HepG2 (cell line): ENCODE measurements at regions not wholly inside any gene's neighbourhood (a gene's known extent, or its start where the extent isn't known, plus 50 kb on each side); places are given as distances from the start of the nearest gene placed in this dataset.

Experiments used
- ATAC-seq: fragments of 200-7000 bp; cut with Tn5 transposase; 3 replicates; pipeline ENCODE4 v1.9.1; 2020; ENCODE audit warnings: mild to moderate bottlenecking, moderate library complexity
- BruUV-seq: library from RNA; stranded (reverse); fragments of 400-500 nt; replicated peaks from 2 replicates; lab custom pipeline; 2021; lab: Mats Ljungman, UMichigan
- CTCF ChIA-PET: fragments of 300-600 bp; formaldehyde crosslinking; extraction: SDS; loops from one replicate; lab custom pipeline; 2021; ENCODE audit warnings: low total read pairs, inconsistent platforms, low intra/inter-chr PET ratio; lab: Yijun Ruan, JAX
- POLR2A ChIA-PET: fragments of 350-600 bp; sonication (Branson Sonifier 250); formaldehyde crosslinking; loops from one replicate; lab custom pipeline; 2020; ENCODE audit warnings: antibody characterized with exemption, inconsistent platforms; lab: Yijun Ruan, JAX
- DNase-seq: peaks from one replicate; pipeline ENCODE4 v3.0.0-alpha.2; 2015; ENCODE audit warnings: low spot score
- FAIRE-seq: peaks from 3 replicates; lab custom pipeline; 2011; peaks lifted over from hg19 to GRCh38; lab: Jason Lieb, UNC
- H2AFZ ChIP-seq: one replicate; pipeline ENCODE4 v1.6.1; 2011; ENCODE audit warnings: low read length, inconsistent platforms
- H3K27ac ChIP-seq: fragments of 300-600 bp; 3 replicates; pipeline ENCODE4 v1.8.0; 2011; ENCODE audit warnings: mixed run types, mild to moderate bottlenecking, mixed read lengths, low read length, inconsistent platforms; ENCODE audit not compliant: insufficient read depth; ENCODE audit errors: extremely low read length
- H3K27me3 ChIP-seq, 2 experiments: fragments of 200-600 bp in 1 of 2; 2 replicates in 1 of 2; 3 replicates in 1 of 2; pipeline versions ENCODE4 v1.6.0 to v1.8.0; 2011; ENCODE audit warnings: low read length in 2 of 2, mild to moderate bottlenecking in 2 of 2, moderate library complexity in 2 of 2, inconsistent platforms in 1 of 2; ENCODE audit not compliant: insufficient read depth in 2 of 2, control insufficient read depth in 1 of 2
- H3K36me3 ChIP-seq, 2 experiments: fragments of 200-600 bp in 1 of 2; replicated peaks in 1 of 2; 2 replicates in 1 of 2; 3 replicates in 1 of 2; pipeline versions ENCODE4 v1.5.1 to v1.8.0; 2011; ENCODE audit warnings: low read length in 2 of 2, inconsistent platforms in 1 of 2; ENCODE audit not compliant: insufficient read depth in 2 of 2, control insufficient read depth in 1 of 2
- H3K4me1 ChIP-seq: 2 replicates; pipeline ENCODE4 v1.5.1; 2012; ENCODE audit warnings: low read length, inconsistent platforms; ENCODE audit not compliant: insufficient read depth
- H3K4me2 ChIP-seq: 2 replicates; pipeline ENCODE4 v1.6.0; 2011; ENCODE audit warnings: low read depth, low read length, inconsistent platforms
- H3K4me3 ChIP-seq, 3 experiments: fragments of 200-600 bp in 1 of 3; sonication (generic), shearing (Covaris generic) in 1 of 3; replicated peaks in 1 of 3; 2 replicates each; pipeline ENCODE4 v1.5.1; 2011 to 2016; ENCODE audit warnings: low read length in 3 of 3, inconsistent platforms in 2 of 3, low read depth in 2 of 3, mild to moderate bottlenecking in 2 of 3, control low read depth in 1 of 3, mixed read lengths in 1 of 3; ENCODE audit not compliant: insufficient read depth in 1 of 3
- H3K79me2 ChIP-seq: one replicate; pipeline ENCODE4 v1.6.1; 2011; ENCODE audit warnings: low read length, inconsistent platforms; ENCODE audit not compliant: insufficient read depth
- H3K9ac ChIP-seq: 2 replicates; pipeline ENCODE4 v1.6.0; 2011; ENCODE audit warnings: mild to moderate bottlenecking, low read depth, low read length, inconsistent platforms; ENCODE audit not compliant: insufficient read depth
- H3K9me3 ChIP-seq: 2 replicates; pipeline ENCODE4 v1.5.1; 2012; ENCODE audit warnings: mild to moderate bottlenecking, low read length
- H4K20me1 ChIP-seq: 2 replicates; pipeline ENCODE4 v1.6.0; 2011; ENCODE audit warnings: inconsistent platforms, mild to moderate bottlenecking, low read length, moderate library complexity; ENCODE audit not compliant: insufficient read depth
- FOXJ3 ChIP-seq: sonication (generic); formaldehyde crosslinking; IDR thresholded peaks from 2 replicates; pipeline ENCODE4 v1.4.0; 2020; ENCODE audit warnings: missing genetic modification reagents, mild to moderate bottlenecking, borderline replicate concordance
- GATAD2A ChIP-seq: IDR thresholded peaks from 2 replicates; pipeline ENCODE4 v1.6.1; 2016
- IRF1 ChIP-seq: sonication (generic); formaldehyde crosslinking; IDR thresholded peaks from 2 replicates; pipeline ENCODE4 v1.4.0; 2020; ENCODE audit warnings: low read depth, mild to moderate bottlenecking, missing genetic modification reagents
- SSRP1 ChIP-seq: IDR thresholded peaks from 2 replicates; pipeline ENCODE4 v1.6.1; 2016; ENCODE audit warnings: control low read depth
- ZBTB37 ChIP-seq: sonication (generic); formaldehyde crosslinking; IDR thresholded peaks from 2 replicates; pipeline ENCODE4 v1.4.0; 2020; ENCODE audit warnings: mild to moderate bottlenecking, missing genetic modification reagents
- ZNF205 ChIP-seq: IDR thresholded peaks from 2 replicates; pipeline ENCODE4 v1.6.1; 2018; ENCODE audit warnings: missing biosample characterization, missing genetic modification reagents
- WGBS: methylation state at CpG from one replicate; pipeline ENCODE4 v1.1.6; 2017; ENCODE audit warnings: low lambda C conversion rate; 5-methylcytosine and 5-hydroxymethylcytosine counted together
- in situ Hi-C: cut with HindIII; loops from 2 replicates; pipeline ENCODE4 v1.10.0; 2017; ENCODE audit warnings: low pct_unique_long_range_greater_than_20kb; ENCODE audit not compliant: extremely low pct_ligation_motif_present
- intact Hi-C: fragments of 100-400 bp; cut with micrococcal nuclease; formaldehyde crosslinking; loops from one replicate; pipeline ENCODE4 v1.10.0; 2022; ENCODE audit not compliant: unreplicated experiment
- TF ChIP-seq, protein P1 (sequence below): sonication (generic); formaldehyde crosslinking; IDR thresholded peaks from 2 replicates; pipeline ENCODE4 v1.5.0; 2020; ENCODE audit warnings: missing genetic modification reagents
- TF ChIP-seq, protein P2 (sequence below): sonication (generic); formaldehyde crosslinking; IDR thresholded peaks from 2 replicates; pipeline ENCODE4 v1.9.0; 2021; ENCODE audit warnings: missing genetic modification reagents, mild to moderate bottlenecking, borderline replicate concordance

GRCh38 chr2:60313470-60314172 is 239.8 kb downstream of the BCL11A start:
- ChIA-PET CTCF (no interaction called here), POLR2A (no interaction called here)
- no TSS peak for BruUV-seq
- intact Hi-C loops, result no loop called here
- no peak for ATAC-seq
- Histone ChIP-seq H3K36me3 (no peaks in the 10 kb centered on the region), H4K20me1 (no peaks in the 10 kb centered on the region), H3K9me3 (no peaks in the 10 kb centered on the region), H3K79me2 (no peaks in the 10 kb centered on the region), H3K4me2 (no peak overlapping the region), H3K4me3 (no peak overlapping the region), H3K4me1 (peaks cover 16% of the 10 kb centered on the region), H2AFZ (no peak overlapping the region), H3K9ac (no peak overlapping the region), H3K27ac (no peak overlapping the region), H3K27me3 (peaks cover 0 to 9% of the 10 kb centered on the region in 2 experiments; a peak in 1 of 5 replicates)
- DNase-seq, result no peak
- WGBS, result 2% methylated on average over 3 of the region's 3 CpGs
- no peak for FAIRE-seq
- no peak for TF ChIP-seq ZNF205 (CRISPR knock-in tag)
- TF ChIP-seq ZBTB37, result no peak
- TF ChIP-seq, protein P1, sequence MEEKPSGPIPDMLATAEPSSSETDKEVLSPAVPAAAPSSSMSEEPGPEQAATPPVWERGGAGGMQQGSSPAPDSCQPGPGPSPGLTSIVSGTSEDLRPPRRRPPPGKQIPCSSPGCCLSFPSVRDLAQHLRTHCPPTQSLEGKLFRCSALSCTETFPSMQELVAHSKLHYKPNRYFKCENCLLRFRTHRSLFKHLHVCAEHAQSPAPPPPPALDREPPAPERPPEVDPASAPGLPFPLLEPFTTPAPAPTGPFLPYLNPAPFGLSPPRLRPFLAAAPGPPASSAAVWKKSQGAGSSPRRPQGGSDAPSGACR (CRISPR knock-in tag), result no peak
- no peak for TF ChIP-seq GATAD2A (CRISPR knock-in tag)
- TF ChIP-seq IRF1 (CRISPR knock-in tag), result no peak
- no peak for TF ChIP-seq FOXJ3 (CRISPR knock-in tag)
- TF ChIP-seq SSRP1 (CRISPR knock-in tag), result no peak
- TF ChIP-seq, protein P2, sequence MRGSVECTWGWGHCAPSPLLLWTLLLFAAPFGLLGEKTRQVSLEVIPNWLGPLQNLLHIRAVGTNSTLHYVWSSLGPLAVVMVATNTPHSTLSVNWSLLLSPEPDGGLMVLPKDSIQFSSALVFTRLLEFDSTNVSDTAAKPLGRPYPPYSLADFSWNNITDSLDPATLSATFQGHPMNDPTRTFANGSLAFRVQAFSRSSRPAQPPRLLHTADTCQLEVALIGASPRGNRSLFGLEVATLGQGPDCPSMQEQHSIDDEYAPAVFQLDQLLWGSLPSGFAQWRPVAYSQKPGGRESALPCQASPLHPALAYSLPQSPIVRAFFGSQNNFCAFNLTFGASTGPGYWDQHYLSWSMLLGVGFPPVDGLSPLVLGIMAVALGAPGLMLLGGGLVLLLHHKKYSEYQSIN, result no peak
- in situ Hi-C loops, result no loop called here
